ENCODE measurements at regions not wholly inside any gene's neighbourhood (a gene's known extent, or its start where the extent isn't known, plus 50 kb on each side); places are given as distances from the start of the nearest gene placed in this dataset.

- TF ChIP-seq EZH2 (IDR thresholded peaks at IDR 0.05; ENCODE audit: borderline replicate concordance, low read depth, low read length, poor library complexity, severe bottlenecking) (no peak), CTCF (conservative IDR thresholded peaks at IDR 0.05; ENCODE audit: low read depth, low read length) (no peak)
Observed at GRCh38 chr21:27362249-27362648, 395.4 kb upstream of the ADAMTS5 start.

All from A673 (cell line).